Smooth muscle cell (in vitro differentiated cells): ENCODE measurements at regions not wholly inside any gene's neighbourhood (a gene's known extent, or its start where the extent isn't known, plus 50 kb on each side); places are given as distances from the start of the nearest gene placed in this dataset.
A peak's percentile ranks its signal among the peaks of the same experiment; 100 is the strongest.
"Not testable (repeated sequence)": the region's sequence is repeated elsewhere in the genome, so short reads cannot be mapped to it uniquely, and the experiment has no call there.

Source experiments
- DNase-seq: peaks from one replicate; lab custom pipeline; 2025; ENCODE audit not compliant: unreplicated experiment; lab: John Stamatoyannopoulos, UW
- H2AFZ ChIP-seq: fragments of 200-600 bp; sonication (generic); 2 replicates; pipeline ENCODE4 v1.6.0; 2016; ENCODE audit warnings: antibody characterized with exemption, low read depth, mild to moderate bottlenecking
- H3F3A ChIP-seq: fragments of 200-600 bp; sonication (generic); 2 replicates; pipeline ENCODE4 v1.6.0; 2017; ENCODE audit warnings: antibody characterized with exemption, low read depth
- H3K27ac ChIP-seq: fragments of 200-600 bp; sonication (generic); 2 replicates; pipeline ENCODE4 v1.5.1; 2016; ENCODE audit warnings: low read depth, mild to moderate bottlenecking
- H3K27me3 ChIP-seq: fragments of 200-600 bp; sonication (generic); 2 replicates; pipeline ENCODE4 v1.6.1; 2016; ENCODE audit warnings: low read depth, mild to moderate bottlenecking
- H3K36me3 ChIP-seq: fragments of 200-600 bp; sonication (generic); 2 replicates; pipeline ENCODE4 v1.5.1; 2016; ENCODE audit warnings: low read depth
- H3K4me1 ChIP-seq: fragments of 200-600 bp; sonication (generic); 2 replicates; pipeline ENCODE4 v1.5.1; 2016; ENCODE audit warnings: low read depth
- H3K4me2 ChIP-seq: fragments of 200-600 bp; sonication (generic); 2 replicates; pipeline ENCODE4 v1.6.0; 2016; ENCODE audit warnings: mild to moderate bottlenecking
- H3K4me3 ChIP-seq: fragments of 200-600 bp; sonication (generic); 2 replicates; pipeline ENCODE4 v1.5.1; 2016; ENCODE audit warnings: mild to moderate bottlenecking
- H3K79me2 ChIP-seq: fragments of 200-600 bp; sonication (generic); 2 replicates; pipeline ENCODE4 v1.6.0; 2016; ENCODE audit warnings: low read depth, mild to moderate bottlenecking
- H3K9ac ChIP-seq: fragments of 200-600 bp; sonication (generic); 2 replicates; pipeline ENCODE4 v1.6.0; 2016; ENCODE audit warnings: low read depth
- H3K9me3 ChIP-seq: fragments of 200-600 bp; sonication (generic); replicated peaks from 2 replicates; pipeline ENCODE4 v1.5.1; 2016; ENCODE audit warnings: low read depth
- H4K20me1 ChIP-seq: fragments of 200-600 bp; sonication (generic); 2 replicates; pipeline ENCODE4 v1.6.0; 2016; ENCODE audit warnings: low read depth
- CTCF ChIP-seq: fragments of 200-600 bp; sonication (generic); IDR thresholded peaks from 2 replicates; pipeline ENCODE4 v1.5.1; 2017; ENCODE audit warnings: borderline replicate concordance, mild to moderate bottlenecking, antibody characterized with exemption; ENCODE audit not compliant: insufficient read depth, poor library complexity, severe bottlenecking
- WGBS: methylation state at CpG from one replicate; pipeline ENCODE4 v1.1.7; 2016; ENCODE audit warnings: low lambda C conversion rate; 5-methylcytosine and 5-hydroxymethylcytosine counted together

GRCh38 chr9:115850548-115851304 is 302.9 kb upstream of the PAPPA start:
- no peaks in the 10 kb centered on the region for H3K79me2 ChIP-seq
- H2AFZ ChIP-seq: no peak overlapping the region
- peak overlapping the region; percentile 93 for H3K27ac ChIP-seq
- H3F3A ChIP-seq: no peaks in the 10 kb centered on the region
- H3K4me1 ChIP-seq: peaks cover 6% of the 10 kb centered on the region
- H3K4me2 ChIP-seq: peak overlapping the region; percentile 60
- H3K9ac ChIP-seq: peak overlapping the region; percentile 74
- no peak for DNase-seq
- no peaks in the 10 kb centered on the region for H3K36me3 ChIP-seq
- WGBS: 35% methylated on average over 1 of the region's 1 CpG
- H3K9me3 ChIP-seq: no peaks in the 10 kb centered on the region
- no peak overlapping the region for H3K4me3 ChIP-seq
- no peaks in the 10 kb centered on the region for H4K20me1 ChIP-seq
- H3K27me3 ChIP-seq: no peaks in the 10 kb centered on the region
- TF ChIP-seq CTCF: no peak

GRCh38 chr9:115855458-115856133 is 298.0 kb upstream of the PAPPA start:
- Histone ChIP-seq H3K27me3 (no peaks in the 10 kb centered on the region), H3K9ac (no peak overlapping the region), H3K4me2 (no peak overlapping the region), H3K27ac (no peak overlapping the region), H3K4me1 (peaks cover 11% of the 10 kb centered on the region), H3K36me3 (no peaks in the 10 kb centered on the region), H4K20me1 (no peaks in the 10 kb centered on the region), H3K4me3 (no peak overlapping the region), H3K9me3 (no peaks in the 10 kb centered on the region), H3K79me2 (no peaks in the 10 kb centered on the region), H3F3A (no peaks in the 10 kb centered on the region), H2AFZ (no peak overlapping the region)
- no peak for DNase-seq
- no peak for TF ChIP-seq CTCF

- not testable (repeated sequence) for H3K27ac ChIP-seq, H2AFZ ChIP-seq, DNase-seq, H3K4me3 ChIP-seq, H3F3A ChIP-seq, H3K27me3 ChIP-seq, H3K79me2 ChIP-seq, H3K9ac ChIP-seq, H3K9me3 ChIP-seq, H3K36me3 ChIP-seq, H3K4me2 ChIP-seq, H4K20me1 ChIP-seq
- WGBS: 82% methylated on average over 1 of the region's 1 CpG
- H3K4me1 ChIP-seq: peaks cover 11% of the 10 kb centered on the region
These were observed 295.2 kb upstream of the PAPPA start for GRCh38 chr9:115858421-115858820.

- Histone ChIP-seq H4K20me1 (no peaks in the 10 kb centered on the region), H3F3A (no peaks in the 10 kb centered on the region), H3K9ac (no peak overlapping the region), H3K27me3 (no peaks in the 10 kb centered on the region), H3K4me1 (no peaks in the 10 kb centered on the region), H3K27ac (no peak overlapping the region), H3K36me3 (no peaks in the 10 kb centered on the region), H3K9me3 (no peaks in the 10 kb centered on the region), H3K79me2 (no peaks in the 10 kb centered on the region), H2AFZ (no peak overlapping the region), H3K4me2 (no peak overlapping the region), H3K4me3 (no peak overlapping the region)
- DNase-seq: no peak
- 96% methylated on average over 3 of the region's 3 CpGs for WGBS
- no peak for TF ChIP-seq CTCF
These were observed 291.6 kb upstream of the PAPPA start for GRCh38 chr9:115862021-115862420.
